Endothelial cell of umbilical vein (primary cell): ENCODE measurements at regions not wholly inside any gene's neighbourhood (a gene's known extent, or its start where the extent isn't known, plus 50 kb on each side); places are given as distances from the start of the nearest gene placed in this dataset.
"Not testable (repeated sequence)": the region's sequence is repeated elsewhere in the genome, so short reads cannot be mapped to it uniquely, and the experiment has no call there.

ENCODE experiments used
- BruUV-seq: library from RNA; stranded (reverse); fragments of 400-500 nt; replicated peaks from 2 replicates; lab custom pipeline; 2021; lab: Mats Ljungman, UMichigan
- CTCF ChIA-PET: fragments of 300-600, 350-600 bp; sonication (Branson Sonifier 250); formaldehyde crosslinking; loops from one replicate; lab custom pipeline; 2021; ENCODE audit warnings: antibody characterized with exemption, inconsistent platforms; lab: Charles Lee
- POLR2A ChIA-PET: fragments of 300-600, 350-600 bp; sonication (Branson Sonifier 250); formaldehyde crosslinking; loops from one replicate; lab custom pipeline; 2021; ENCODE audit warnings: antibody characterized with exemption, inconsistent platforms; lab: Charles Lee
- DNase-seq: peaks from one replicate; pipeline ENCODE4 v3.0.0-alpha.2; 2011; ENCODE audit warnings: low read depth, low spot score
- FAIRE-seq: peaks from 2 replicates; lab custom pipeline; 2011; peaks lifted over from hg19 to GRCh38; lab: Jason Lieb, UNC
- H2AFZ ChIP-seq: 2 replicates; pipeline ENCODE4 v1.6.0; 2012; ENCODE audit warnings: low read depth, low read length, control low read depth, inconsistent platforms
- H3K27ac ChIP-seq: 2 replicates; pipeline ENCODE4 v1.5.1; 2011; ENCODE audit warnings: low read depth, mild to moderate bottlenecking, control low read depth, low read length, moderate library complexity; ENCODE audit not compliant: insufficient read depth
- H3K27me3 ChIP-seq, 2 experiments: 2 replicates each; pipeline versions ENCODE4 v1.6.0 to v1.6.1; 2011; ENCODE audit warnings: low read length in 2 of 2, mixed read lengths in 1 of 2; ENCODE audit not compliant: control insufficient read depth in 2 of 2, insufficient read depth in 2 of 2
- H3K36me3 ChIP-seq, 2 experiments: 2 replicates in 1 of 2; 3 replicates in 1 of 2; pipeline ENCODE4 v1.5.1; 2011; ENCODE audit warnings: low read length in 2 of 2, mild to moderate bottlenecking in 1 of 2, moderate library complexity in 1 of 2; ENCODE audit not compliant: control insufficient read depth in 2 of 2, insufficient read depth in 2 of 2; ENCODE audit errors: extremely low read depth in 1 of 2
- H3K4me1 ChIP-seq: 3 replicates; pipeline ENCODE4 v1.5.1; 2011; ENCODE audit warnings: mild to moderate bottlenecking, low read length; ENCODE audit not compliant: control insufficient read depth, insufficient read depth; ENCODE audit errors: extremely low read depth
- H3K4me2 ChIP-seq: 2 replicates; pipeline ENCODE4 v1.6.1; 2011; ENCODE audit warnings: low read length, control low read depth, mixed read lengths; ENCODE audit not compliant: insufficient read depth
- H3K4me3 ChIP-seq, 3 experiments: fragments of 200-600 bp in 1 of 3; sonication (generic), shearing (Covaris generic) in 1 of 3; replicated peaks in 1 of 3; 2 replicates each; pipeline ENCODE4 v1.5.1; 2011 to 2016; ENCODE audit warnings: control low read depth in 3 of 3, low read length in 3 of 3, mild to moderate bottlenecking in 2 of 3, inconsistent platforms in 1 of 3, low read depth in 1 of 3, moderate library complexity in 1 of 3; ENCODE audit not compliant: insufficient read depth in 1 of 3
- H3K79me2 ChIP-seq: 2 replicates; pipeline ENCODE4 v1.6.0; 2012; ENCODE audit warnings: low read length, inconsistent platforms; ENCODE audit not compliant: control insufficient read depth, insufficient read depth
- H3K9ac ChIP-seq: replicated peaks from 2 replicates; pipeline ENCODE3; 2011; ENCODE audit warnings: low read length, control low read depth; ENCODE audit not compliant: insufficient read depth; ENCODE audit errors: extremely low read depth
- H3K9me1 ChIP-seq: replicated peaks from 3 replicates; pipeline ENCODE4 v1.6.0; 2011; ENCODE audit warnings: mild to moderate bottlenecking, low read length; ENCODE audit not compliant: control insufficient read depth, insufficient read depth; ENCODE audit errors: extremely low read depth
- H3K9me3 ChIP-seq: replicated peaks from 2 replicates; pipeline ENCODE4 v1.5.1; 2012; ENCODE audit warnings: low read length, inconsistent platforms; ENCODE audit not compliant: control insufficient read depth, insufficient read depth
- H4K20me1 ChIP-seq: replicated peaks from 2 replicates; pipeline ENCODE3; 2011; ENCODE audit warnings: mild to moderate bottlenecking, low read length; ENCODE audit not compliant: control insufficient read depth, insufficient read depth; ENCODE audit errors: extremely low read depth
- CTCF ChIP-seq, 2 donors: IDR thresholded peaks; 1 replicate in 1 of 2; 2 replicates in 1 of 2; pipeline ENCODE4 v1.5.1; 2011; ENCODE audit warnings: low read length in 2 of 2, mild to moderate bottlenecking in 2 of 2, moderate library complexity in 2 of 2, control low read depth in 1 of 2, inconsistent platforms in 1 of 2, low read depth in 1 of 2; ENCODE audit not compliant: insufficient read depth in 1 of 2; ENCODE audit errors: extremely low read depth in 1 of 2
- FOS ChIP-seq: IDR thresholded peaks from 2 replicates; pipeline ENCODE4 v1.6.1; 2011; ENCODE audit warnings: mild to moderate bottlenecking, low read length, moderate library complexity, borderline replicate concordance; ENCODE audit not compliant: insufficient read depth
- POLR2AphosphoS5 ChIP-seq: IDR thresholded peaks from 2 replicates; pipeline ENCODE4 v1.6.1; 2012; ENCODE audit warnings: low read depth, mild to moderate bottlenecking, control low read depth, low read length, moderate library complexity; ENCODE audit not compliant: insufficient read depth
- dilution Hi-C: fragments of 300-500 bp; cut with MboI; formaldehyde crosslinking; loops from one replicate; pipeline ENCODE4 v1.15.0; 2019; ENCODE audit warnings: low sequenced_read_pairs; ENCODE audit not compliant: extremely low pct_ligation_motif_present
- intact Hi-C: fragments of 100-400 bp; cut with micrococcal nuclease; formaldehyde crosslinking; loops from one replicate; pipeline ENCODE4 v1.10.0; 2022

- FAIRE-seq, H3K4me2 ChIP-seq, dilution Hi-C loops, H4K20me1 ChIP-seq, intact Hi-C loops, DNase-seq, POLR2A ChIA-PET, H3K4me3 ChIP-seq, H3K27ac ChIP-seq, H3K9me3 ChIP-seq, H2AFZ ChIP-seq, H3K79me2 ChIP-seq, H3K36me3 ChIP-seq, H3K27me3 ChIP-seq, BruUV-seq, H3K9me1 ChIP-seq, H3K9ac ChIP-seq: not testable (repeated sequence)
- CTCF ChIA-PET, result interaction anchor here (0.8 kb wide), 1 partner anchor 9 kb away, joined by 3 read pairs; no protein-coding TSS in a partner anchor
- peaks cover 11% of the 10 kb centered on the region for H3K4me1 ChIP-seq
These were observed 454.6 kb upstream of the PTGER4 start for GRCh38 chr5:40225147-40225546.

GRCh38 chr5:40224421-40224820 is 455.3 kb upstream of the PTGER4 start:
- peak overlapping the region; percentile 40 for H3K4me2 ChIP-seq
- no peaks in the 10 kb centered on the region for H3K9me3 ChIP-seq
- no peaks in the 10 kb centered on the region for H4K20me1 ChIP-seq
- CTCF ChIA-PET, result interaction anchor here (1.2 to 1.7 kb wide), 2 partner anchors 11 to 21 kb away, joined by 3 to 6 read pairs; no protein-coding TSS in a partner anchor
- intact Hi-C loops (loop anchor here (1.0 to 5.0 kb wide), 2 partner anchors 20 to 453 kb away; partner anchors contain the start of gene PTGER4), dilution Hi-C loops (no loop called here)
- H3K9me1 ChIP-seq, result no peaks in the 10 kb centered on the region
- no peaks in the 10 kb centered on the region for H3K27me3 ChIP-seq
- peak overlapping the region; percentile 38 for H3K27ac ChIP-seq
- TF ChIP-seq CTCF (IDR thresholded peaks at IDR 0.05; ENCODE audit: extremely low read depth in 1 of 2, insufficient read depth in 1 of 2, low read depth in 1 of 2, low read length in 2 of 2) (no peak), POLR2AphosphoS5 (no peak), FOS (peak; percentile 2)
- no peak overlapping the region for H2AFZ ChIP-seq
- no peaks in the 10 kb centered on the region for H3K79me2 ChIP-seq
- POLR2A ChIA-PET, result no interaction called here
- peak; percentile 41 for DNase-seq
- no peak overlapping the region for H3K4me3 ChIP-seq
- FAIRE-seq, result no peak
- H3K4me1 ChIP-seq, result peaks cover 11% of the 10 kb centered on the region
- H3K36me3 ChIP-seq, result no peaks in the 10 kb centered on the region
- TSS peak; percentile 100 for BruUV-seq
- no peak overlapping the region for H3K9ac ChIP-seq
